D341Med (cell line): ENCODE measurements at regions not wholly inside any gene's neighbourhood (a gene's known extent, or its start where the extent isn't known, plus 50 kb on each side); places are given as distances from the start of the nearest gene placed in this dataset.

Experiments used
- DNase-seq: peaks from one replicate; pipeline ENCODE4 v3.0.0; 2012; ENCODE audit warnings: low spot score

DNA sequence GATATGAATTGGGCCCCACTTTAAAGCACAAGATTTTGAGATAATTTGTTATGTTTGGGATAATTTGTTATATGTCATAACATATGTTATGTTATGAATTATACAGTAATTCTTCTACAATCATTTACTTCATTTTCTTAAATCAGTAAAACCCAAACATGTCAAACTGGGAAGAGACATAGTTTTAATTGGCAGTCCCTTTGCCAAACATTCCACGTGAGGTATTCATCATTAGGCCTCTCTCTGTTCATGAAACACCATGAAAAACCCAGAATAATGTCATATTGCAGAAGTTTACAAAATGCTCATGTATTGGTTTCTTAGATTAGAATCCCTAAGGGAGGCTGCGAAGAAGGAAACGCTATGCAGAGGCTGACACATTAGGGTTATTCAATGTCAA lies 89.4 kb upstream of the PDE10A start:
- no peak for DNase-seq

DNA sequence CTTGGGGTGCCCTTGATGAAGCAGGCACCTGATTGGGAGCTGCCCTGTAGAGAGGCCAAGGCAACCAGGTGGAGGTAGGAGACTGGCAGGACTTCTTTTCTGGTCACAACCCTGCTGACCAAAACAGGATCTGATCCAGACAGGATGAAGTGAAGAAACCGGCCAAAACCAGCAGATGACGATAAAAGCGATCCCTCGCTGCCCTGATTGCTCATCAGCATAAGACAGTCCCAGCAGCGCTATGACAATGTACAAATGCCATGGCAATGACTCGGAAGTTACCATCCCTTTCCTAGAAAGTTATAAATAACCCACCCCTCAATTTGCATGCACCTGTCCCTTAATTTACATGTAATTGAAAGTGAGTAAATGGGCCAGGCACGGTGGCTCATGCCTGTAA lies 88.4 kb upstream of the PDE10A start:
- DNase-seq: no peak

DNA sequence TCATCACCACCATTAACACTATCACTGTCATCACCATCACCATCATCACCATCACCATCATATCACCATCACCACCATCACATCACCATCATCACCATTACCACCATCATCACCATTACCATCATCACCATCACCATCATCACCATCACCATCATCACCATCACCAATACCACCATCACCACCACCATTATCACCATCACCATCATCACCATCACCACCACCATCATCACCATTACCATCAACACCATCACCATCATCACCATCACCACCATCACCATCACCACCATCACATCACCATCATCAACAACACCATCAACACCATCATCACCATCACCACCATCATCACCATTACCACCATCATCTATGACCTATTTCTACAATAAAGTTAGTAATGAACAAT lies 86.1 kb upstream of the PDE10A start:
- no peak for DNase-seq

DNA sequence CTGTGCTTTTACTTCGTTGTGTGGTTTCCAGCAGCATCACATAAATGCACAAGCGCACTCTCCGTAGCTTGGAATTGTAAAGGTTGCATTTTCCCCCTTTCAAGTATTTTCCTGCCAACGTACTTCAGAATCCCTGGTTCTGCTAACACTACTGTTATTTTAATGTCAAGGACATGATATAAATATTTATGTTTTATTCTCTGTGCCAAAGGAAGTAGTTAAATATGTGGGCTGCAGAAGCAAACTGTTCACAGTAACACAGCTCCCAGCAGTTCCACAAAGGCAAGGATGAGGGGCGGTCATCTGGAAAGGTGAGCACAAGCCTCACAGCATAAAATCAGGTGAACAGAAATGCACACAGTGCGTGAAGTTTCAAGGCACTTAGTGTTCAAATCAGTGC lies 85.3 kb upstream of the PDE10A start:
- no peak for DNase-seq

DNA sequence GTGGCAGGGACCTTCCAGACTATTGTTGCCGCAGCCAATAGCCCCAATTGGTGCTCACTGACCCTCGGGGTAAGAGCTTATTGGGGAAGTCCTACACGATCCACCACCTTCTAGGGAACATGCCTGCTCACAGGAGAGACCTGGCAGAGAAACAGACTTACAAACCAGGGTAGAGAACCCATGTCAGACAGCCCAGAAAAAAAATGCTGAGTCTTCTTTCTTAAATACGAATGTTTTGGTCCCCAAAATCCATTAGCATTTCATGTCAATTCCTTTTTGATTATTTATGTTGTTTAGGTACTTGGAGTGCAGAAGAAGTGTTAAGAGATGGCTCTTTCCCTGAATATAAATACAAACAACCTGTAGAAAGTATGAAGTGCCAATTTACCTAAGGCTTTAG lies 84.9 kb upstream of the PDE10A start:
- DNase-seq: no peak

DNA sequence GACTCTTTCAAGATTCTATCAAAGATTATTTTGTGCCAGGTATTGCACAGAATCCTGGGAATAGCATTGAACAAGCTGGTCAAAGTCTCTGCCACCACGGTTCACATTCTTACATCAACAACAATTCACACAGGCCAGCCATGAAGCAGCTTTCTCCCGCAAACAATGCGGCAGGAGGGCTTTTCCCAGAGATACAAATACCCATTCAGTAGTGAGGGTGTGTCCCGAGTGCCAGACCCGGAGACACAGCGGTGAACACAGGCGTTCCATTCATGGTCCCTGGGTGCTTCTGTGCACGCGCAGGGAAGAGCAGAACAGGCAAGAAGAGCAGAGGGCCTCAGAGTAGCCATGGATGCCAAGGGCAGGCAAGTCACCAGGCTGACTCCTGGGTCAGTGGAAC lies 83.3 kb upstream of the PDE10A start:
- no peak for DNase-seq

DNA sequence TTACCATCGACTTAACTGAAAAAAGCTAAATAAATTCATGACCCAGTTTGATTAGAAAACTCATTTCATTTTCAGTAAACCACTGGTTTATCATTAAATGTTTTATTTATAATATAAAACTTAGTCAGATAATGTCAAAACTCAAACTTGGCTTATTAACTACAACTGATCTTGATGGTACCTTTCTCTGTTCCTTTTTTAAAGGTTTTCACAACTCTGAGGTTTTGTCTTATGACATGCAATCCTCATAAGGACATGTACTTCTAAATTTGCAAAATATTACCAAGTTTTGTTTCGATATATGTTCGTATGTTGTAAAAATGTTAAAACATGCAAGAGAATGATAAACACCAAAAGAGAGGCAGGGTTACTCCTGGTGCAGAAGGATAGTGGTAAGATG lies 82.5 kb upstream of the PDE10A start:
- no peak for DNase-seq

DNA sequence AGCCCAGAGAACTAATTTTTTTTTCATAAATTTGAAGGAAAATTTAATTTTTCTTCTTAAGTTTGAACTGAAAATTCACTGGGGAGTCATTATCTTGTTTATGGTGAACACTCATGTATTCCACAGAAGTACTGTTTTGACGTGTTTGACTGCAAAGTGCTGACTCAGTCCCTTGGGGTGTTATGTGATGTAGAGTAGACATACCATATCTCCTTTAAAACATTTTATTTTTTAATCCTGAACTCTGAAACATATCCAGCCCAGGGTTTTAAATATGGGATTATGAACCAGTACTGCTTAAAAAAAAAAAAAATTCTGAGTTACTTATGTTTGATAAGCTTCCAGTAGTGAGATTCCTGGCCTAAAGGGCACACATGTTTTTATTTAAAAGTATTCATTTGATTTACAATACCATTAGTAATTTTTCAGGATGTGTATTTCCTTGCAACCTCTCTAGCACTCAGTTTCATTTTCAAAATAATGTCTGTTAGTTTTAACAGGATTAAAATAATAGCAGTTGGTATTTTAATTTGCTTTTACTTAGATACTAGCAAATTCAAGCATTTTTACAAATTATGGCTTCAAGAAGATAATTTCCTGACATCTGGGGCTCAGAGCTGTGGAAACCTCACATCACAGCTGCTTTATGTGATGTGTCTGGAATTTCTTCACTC lies 81.7 kb upstream of the PDE10A start:
- DNase-seq: no peak

DNA sequence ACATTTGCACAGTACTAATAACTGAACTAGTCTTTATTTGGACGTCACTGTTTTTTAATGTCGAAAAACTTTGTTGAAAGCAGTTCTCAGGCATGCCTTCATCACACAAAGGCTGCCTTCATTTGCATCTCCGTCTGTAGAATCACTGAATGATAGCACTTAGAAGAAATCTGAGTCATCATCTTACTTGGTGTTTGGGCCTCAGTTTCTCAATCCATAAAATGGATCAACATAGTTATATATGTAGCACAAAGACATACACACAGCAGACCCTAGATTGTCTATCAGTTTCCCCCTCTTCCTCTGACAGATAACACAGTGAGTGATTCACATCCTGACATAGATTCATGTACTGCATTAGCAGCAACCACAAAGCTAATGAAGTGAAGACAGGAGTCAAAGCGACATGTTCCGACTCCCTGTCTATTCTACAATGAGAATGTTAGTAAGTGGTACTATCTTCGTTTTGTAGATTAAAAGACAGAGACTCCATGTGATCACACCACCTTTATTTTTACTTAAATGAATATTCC lies 80.4 kb upstream of the PDE10A start:
- DNase-seq: no peak

DNA sequence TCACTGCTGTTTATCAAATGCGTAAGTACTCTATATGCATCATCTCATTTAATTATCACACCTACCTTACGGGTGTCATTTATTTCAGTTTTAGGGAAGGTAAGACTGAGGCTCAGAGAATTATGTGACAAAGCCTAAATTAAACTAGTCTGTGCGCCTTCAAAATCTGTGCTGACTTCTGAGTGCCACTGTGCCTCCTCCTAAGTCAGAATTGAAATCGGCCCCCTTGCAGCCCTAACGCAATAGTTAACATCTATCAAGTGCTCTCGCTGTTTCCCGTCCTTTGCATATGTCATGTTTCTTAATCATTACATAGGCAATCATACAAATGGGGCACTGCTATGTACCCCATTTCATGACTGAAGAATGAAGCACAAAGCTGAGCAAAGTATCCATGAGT lies 79.0 kb upstream of the PDE10A start:
- no peak for DNase-seq

DNA sequence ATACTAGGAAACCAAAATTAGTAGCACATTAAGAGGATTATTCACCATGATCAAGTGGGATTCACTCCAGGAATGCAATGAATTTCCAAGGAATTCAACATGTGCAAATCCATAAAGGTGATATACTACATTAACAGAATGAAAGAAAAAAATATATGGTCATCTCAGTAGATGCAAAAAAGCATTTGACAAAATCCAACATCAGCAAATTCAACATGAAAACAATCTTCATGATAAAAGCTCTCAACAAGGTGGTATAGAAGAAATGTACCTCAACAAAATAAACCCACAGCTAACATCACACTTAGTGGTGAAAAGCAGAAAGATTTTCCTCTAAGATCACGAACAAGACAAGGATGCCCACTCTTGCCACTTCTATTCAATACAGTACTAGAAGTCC lies 74.4 kb upstream of the PDE10A start:
- no peak for DNase-seq

DNA sequence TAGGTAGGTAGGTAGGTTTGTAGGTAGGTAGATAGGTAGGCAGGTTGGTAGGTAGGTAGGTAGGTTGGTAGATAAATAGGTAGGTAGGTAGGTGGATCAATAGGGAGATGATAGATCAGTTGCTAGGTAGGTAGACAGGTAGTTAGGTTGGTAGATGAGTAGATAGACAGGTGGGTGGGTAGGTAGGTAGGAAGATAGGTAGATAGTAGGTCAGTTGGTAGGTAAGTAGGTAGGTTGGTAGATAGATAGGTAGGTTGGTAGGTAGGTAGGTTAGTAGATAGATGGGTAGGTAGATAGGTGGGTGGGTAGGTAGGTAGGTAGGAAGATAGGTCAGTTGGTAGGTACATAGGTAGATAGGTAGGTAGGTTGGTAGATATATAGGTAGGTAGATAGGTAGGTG lies 72.0 kb upstream of the PDE10A start:
- DNase-seq: no peak

DNA sequence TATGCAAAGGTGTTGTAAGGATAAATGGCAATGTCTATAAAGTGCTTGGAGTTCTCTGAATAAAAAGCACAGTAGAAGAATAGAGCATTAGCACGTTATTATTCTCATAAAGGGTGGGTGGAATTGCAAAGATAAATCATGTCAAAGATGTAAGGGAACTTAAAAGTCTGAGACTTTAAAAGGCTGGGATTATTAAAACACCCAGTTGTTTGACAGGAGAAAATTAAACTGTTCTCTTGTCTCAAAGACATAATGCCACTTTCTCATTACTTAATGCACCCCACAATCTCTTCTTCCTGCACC lies 70.4 kb upstream of the PDE10A start:
- no peak for DNase-seq

DNA sequence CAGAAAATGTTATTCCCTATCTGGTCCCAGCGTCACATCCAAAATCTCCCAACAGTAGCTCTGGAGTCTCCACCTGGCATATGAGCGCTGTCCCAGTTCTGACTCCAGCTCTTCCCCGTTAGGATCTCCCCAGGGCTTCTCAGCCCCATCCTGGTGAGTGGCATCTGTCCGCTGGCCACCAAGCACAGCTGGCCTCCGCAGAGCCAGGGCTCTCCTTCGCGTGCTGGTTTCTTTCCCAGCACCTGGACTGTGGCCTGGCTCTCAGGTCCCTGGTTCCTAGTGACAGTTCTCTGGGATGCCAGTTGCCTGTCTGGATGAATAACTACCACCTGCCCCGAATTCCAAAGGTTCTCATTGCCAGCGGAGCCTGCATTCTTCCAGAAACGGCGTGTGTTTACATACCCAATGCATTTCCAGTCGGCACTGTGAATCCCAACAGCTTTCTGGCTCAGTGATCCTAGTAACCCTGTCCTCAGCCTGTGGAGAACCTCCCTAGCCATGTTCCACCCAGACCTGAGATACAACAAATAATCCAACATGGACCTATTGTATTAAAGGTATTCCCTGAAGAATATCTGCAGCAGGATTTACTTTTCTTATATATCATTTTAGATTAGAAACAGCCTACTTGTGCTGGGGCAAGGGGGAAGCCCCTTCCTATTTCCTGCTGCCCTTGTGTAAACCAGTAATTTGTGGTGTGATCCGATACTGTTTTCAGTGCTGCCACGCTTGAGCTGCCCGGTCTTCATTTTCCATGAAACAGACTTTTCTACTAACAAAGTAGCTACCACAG lies 69.9 kb upstream of the PDE10A start:
- DNase-seq: no peak

DNA sequence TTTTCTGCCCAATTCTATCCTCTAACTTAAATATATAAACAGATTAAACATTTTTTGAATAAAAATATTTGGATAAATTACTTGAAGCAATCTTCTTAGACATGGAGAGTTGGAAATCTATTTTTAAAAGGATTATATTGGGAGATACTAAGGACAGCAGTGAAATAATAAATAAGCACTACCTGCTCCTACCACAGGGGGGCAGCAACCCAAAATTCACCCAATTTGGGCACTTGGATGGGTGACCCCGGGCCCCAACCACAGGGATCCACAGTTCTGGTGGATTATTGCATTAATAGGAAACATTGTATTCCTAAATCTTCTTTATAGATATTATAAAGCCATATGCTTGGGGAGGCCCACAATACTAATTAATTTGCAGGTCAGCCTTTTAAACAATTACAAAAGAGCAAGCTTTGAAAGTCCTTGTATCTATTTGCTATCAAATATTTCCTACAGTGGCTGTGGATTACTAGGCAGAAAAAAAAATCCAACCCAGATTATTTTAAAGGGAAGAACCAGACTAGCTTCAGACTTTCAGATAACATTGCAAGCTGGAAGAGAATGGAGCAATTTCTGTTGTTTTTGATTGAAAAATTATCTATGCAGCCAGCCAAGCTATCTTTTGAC lies 66.4 kb upstream of the PDE10A start:
- DNase-seq: no peak

DNA sequence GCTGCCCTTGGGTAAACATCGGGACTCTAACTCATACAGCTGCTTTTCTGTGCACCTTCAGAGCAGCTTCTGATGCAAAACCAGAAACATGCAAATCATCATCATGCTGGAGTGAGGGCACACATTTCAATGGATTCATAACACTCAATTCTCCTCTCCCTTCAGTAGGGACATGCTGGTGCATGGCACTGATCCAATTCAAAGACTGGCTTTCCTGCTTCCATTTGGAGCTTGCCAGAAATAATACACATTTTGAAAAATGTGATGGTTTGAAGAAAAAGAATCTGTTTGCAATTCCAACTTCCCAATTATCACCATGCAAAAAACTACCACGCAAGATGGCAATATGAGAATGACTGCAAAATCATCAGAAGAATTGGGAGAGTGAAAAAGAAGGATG lies 65.2 kb upstream of the PDE10A start:
- no peak for DNase-seq

DNA sequence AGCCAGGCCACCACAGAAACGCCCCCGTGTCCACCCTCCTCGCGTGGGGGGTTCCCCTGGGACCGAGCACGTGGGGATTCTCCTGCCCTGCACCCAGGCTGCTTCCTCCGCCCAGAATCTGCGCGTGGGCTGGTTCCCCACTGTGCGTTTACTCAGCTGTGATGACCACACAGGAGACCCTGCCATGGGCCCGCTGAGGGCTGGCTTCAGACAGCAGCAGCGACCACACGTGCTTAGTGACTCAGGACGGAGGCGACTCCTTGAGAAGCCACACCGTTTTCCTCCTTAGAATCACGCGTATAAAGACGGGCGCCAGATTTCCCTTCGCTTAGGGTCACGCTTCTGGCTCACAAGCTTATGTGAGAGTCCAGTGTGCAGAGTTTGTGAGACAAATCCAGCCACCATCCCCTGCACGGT lies 63.9 kb upstream of the PDE10A start:
- DNase-seq: no peak

DNA sequence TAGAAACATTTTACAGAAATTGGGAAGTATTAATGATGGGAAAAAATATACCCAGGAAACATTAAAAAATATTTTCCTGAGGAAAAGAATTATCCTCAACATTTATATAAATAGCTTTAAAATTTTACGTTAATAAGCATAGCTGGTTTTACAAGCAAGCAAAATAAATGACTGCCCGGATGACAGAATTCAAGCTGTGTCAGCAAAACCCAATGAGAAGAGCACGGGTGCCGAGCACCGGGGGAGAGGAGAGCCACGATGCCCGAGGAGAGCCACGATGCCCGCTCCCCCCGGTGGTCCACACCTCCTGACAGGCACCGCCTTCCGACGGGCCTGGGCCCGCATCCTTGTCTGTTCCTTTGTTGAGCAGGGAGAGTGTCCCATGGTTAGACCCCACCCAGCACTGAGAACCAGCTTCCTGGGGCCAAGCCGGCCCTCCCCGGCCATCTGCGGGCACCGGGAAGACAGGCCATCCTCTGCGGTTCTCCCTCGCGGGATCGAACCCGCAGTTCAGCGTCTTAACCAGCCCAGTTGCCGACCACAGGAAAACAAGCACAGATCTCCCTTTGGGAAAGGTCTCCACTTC lies 63.3 kb upstream of the PDE10A start:
- no peak for DNase-seq

DNA sequence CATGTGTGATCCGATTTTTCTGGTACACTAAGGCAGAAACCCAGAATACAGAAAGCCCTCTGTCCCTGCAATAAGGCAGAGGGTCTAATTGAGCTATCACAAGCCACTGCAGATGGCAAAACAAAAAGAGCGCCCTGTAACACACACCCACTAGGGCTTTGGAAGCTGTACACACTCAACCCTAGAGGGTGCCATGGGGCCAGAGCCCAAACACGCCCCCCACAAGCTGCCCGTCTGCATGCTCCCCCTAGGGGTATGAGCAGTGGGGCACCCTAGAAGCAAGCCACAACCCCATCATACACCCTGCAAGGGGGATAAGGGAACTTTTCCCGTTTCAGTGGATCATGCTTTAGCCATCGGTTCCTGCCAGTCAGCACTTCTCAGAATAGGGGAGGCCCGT lies 62.2 kb upstream of the PDE10A start:
- DNase-seq: no peak

DNA sequence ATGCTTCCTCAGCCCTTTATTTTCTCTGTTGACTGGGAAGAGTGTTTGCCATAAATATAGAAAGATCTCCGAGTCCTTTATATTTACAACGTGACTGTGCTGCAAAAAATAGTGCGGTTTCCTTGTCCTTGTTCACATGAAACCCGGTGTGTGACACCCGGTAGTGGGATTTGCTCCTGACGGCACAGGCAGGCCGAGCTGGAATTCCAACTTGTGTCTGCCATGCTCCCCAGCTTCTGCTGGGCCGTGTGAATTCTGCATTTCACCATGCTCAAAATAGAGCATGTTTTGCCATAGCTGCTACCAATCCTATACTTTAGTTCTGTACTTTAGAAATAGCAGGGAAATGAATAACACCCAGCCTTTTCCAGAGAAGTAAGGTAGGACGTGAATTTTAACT lies 60.3 kb upstream of the PDE10A start:
- no peak for DNase-seq

DNA sequence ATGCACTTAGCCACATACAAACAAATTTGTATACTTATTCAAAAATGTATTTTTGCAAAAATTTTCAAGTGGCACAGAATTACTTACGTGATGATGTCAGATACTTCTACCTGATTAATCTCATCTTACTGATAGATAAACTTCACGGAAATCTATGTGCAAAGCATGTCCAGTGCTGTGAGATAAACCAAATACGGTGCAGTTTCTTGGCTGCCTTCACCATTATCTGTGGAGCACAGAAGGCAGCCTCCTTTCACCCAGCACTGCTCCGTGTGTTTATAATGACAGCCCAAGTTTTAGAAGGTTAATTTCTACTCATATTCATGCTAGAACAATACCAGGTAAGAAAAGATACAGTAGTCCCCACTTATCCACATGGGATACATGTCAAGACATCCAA lies 59.0 kb upstream of the PDE10A start:
- no peak for DNase-seq

DNA sequence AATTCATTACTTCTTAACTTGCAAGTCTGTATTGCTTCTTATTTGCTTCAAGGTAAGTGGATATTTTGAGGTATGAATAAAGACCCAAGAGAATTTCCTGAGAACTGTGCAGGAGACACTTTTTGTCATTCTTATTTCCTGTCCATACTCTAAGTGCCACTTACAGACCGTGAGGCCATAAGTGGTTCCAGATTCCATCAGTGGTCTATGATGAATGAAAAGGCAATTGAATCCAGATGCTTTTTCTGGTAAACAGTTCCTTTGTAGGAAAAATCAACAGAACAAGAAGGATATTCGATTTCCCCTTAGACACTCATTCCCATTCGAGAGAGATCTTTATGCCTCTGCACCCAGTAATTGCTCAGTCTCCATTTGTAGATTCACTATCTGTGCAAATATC lies 58.3 kb upstream of the PDE10A start:
- no peak for DNase-seq

DNA sequence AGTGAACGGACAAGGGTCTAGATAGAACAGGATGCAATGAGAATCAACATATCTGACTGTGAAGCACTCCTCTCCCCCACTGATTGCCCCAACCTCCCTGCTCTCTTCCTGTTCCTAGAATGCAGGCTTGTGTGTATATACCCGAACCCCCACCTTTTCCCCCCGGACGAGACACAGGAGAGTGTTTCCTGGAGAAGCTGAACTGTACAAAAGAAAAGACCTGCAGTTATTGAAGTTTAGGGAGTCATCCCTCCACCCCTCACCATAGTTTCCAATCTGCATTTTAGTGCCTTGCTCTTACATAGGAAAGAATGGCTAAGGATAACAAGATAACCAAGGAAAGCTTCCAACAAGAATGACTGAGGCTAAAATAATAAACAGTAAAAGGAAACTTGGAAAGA lies 55.5 kb upstream of the PDE10A start:
- DNase-seq: no peak
